ENCODE measurements at regions not wholly inside any gene's neighbourhood (a gene's known extent, or its start where the extent isn't known, plus 50 kb on each side); places are given as distances from the start of the nearest gene placed in this dataset.

DNA sequence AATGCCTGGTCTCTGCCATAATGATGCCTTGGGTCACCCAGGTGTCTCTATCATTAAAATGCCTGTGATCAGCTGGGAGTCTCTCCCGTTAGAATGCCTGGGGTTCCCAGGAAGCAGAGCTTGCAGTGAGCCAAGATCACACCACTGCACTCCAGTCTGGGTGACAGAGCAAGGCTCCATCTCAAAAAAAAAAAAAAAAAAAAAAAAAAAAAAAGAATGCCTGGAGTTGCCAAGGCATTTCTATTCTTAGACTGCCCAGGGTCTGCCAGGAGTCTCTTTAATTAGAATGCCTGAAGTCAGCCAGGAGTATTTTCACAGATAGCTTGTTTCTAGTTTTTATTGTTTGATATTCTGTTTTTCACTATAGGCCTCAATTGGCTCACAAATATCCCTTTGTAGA, 1552.5 kb downstream of the UQCRFS1 start:
- H3K4me1 ChIP-seq (ENCODE audit: insufficient read depth, low read length): no peaks in the 10 kb centered on the region
- no peak overlapping the region for H2BK20ac ChIP-seq (ENCODE audit: low read depth, low read length, poor library complexity, severe bottlenecking)
- Mint-ChIP-seq H3K4me1 (no peaks in the 10 kb centered on the region), H3K36me3 (ENCODE audit: insufficient read depth in 1 of 3, low read depth in 3 of 3) (peaks cover 0 to 15% (median 6%) of the 10 kb centered on the region in 3 experiments; a peak in 4 of 7 replicates), H3K27ac (no peak overlapping the region), H3K4me3 (no peak overlapping the region), H3K9me3 (peaks cover 79 to 82% of the 10 kb centered on the region in 2 experiments), H3K27me3 (ENCODE audit: low read depth) (peaks cover 5% of the 10 kb centered on the region)
- WGBS (ENCODE audit: extremely low coverage, insufficient read length, low lambda C conversion rate): no CpG with 5 or more reads among the region's 1 CpG
- TF ChIP-seq, protein P1, sequence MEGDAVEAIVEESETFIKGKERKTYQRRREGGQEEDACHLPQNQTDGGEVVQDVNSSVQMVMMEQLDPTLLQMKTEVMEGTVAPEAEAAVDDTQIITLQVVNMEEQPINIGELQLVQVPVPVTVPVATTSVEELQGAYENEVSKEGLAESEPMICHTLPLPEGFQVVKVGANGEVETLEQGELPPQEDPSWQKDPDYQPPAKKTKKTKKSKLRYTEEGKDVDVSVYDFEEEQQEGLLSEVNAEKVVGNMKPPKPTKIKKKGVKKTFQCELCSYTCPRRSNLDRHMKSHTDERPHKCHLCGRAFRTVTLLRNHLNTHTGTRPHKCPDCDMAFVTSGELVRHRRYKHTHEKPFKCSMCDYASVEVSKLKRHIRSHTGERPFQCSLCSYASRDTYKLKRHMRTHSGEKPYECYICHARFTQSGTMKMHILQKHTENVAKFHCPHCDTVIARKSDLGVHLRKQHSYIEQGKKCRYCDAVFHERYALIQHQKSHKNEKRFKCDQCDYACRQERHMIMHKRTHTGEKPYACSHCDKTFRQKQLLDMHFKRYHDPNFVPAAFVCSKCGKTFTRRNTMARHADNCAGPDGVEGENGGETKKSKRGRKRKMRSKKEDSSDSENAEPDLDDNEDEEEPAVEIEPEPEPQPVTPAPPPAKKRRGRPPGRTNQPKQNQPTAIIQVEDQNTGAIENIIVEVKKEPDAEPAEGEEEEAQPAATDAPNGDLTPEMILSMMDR (conservative IDR thresholded peaks at IDR 0.05): no peak
- H2BK120ac ChIP-seq (ENCODE audit: low read depth, low read length, poor library complexity, severe bottlenecking): no peak overlapping the region
- no peak overlapping the region for H3K18ac ChIP-seq (ENCODE audit: insufficient read length, low read depth, low read length)
- H2BK12ac ChIP-seq (ENCODE audit: insufficient read length, low read depth, low read length): no peak overlapping the region
- H3T11ph ChIP-seq (ENCODE audit: low read length): no peak overlapping the region
- H3K56ac ChIP-seq (ENCODE audit: insufficient read length, low read depth, low read length): no peak overlapping the region
- no peak overlapping the region for H4K5ac ChIP-seq (ENCODE audit: insufficient read length, low read depth, low read length)
- H3K4ac ChIP-seq (ENCODE audit: low read depth, low read length): no peak overlapping the region
- H3K4me2 ChIP-seq (ENCODE audit: insufficient read depth, insufficient read length, low read length): no peak overlapping the region
- no peaks in the 10 kb centered on the region for H3K27me3 ChIP-seq (ENCODE audit: insufficient read depth, low read length)
- no peak overlapping the region for H3K23ac ChIP-seq (ENCODE audit: insufficient read length, low read depth, low read length)
- no peak overlapping the region for H2AFZ ChIP-seq (ENCODE audit: low read length)
- H2BK5ac ChIP-seq (ENCODE audit: insufficient read length, low read length): no peak overlapping the region
- H2AK5ac ChIP-seq (ENCODE audit: insufficient read length, low read length): no peak overlapping the region
- no peak for DNase-seq
- no peaks in the 10 kb centered on the region for H3K79me1 ChIP-seq (ENCODE audit: insufficient read depth, low read depth, low read length, poor library complexity, severe bottlenecking)
- H3K23me2 ChIP-seq (ENCODE audit: insufficient read length, low read depth, low read length, poor library complexity, severe bottlenecking): no peaks in the 10 kb centered on the region
- no peak overlapping the region for H3K9ac ChIP-seq (ENCODE audit: extremely low read depth, insufficient read length, low read length)
- no peak overlapping the region for H3K14ac ChIP-seq (ENCODE audit: insufficient read depth, low read length)
- H2BK15ac ChIP-seq (ENCODE audit: low read depth, low read length): no peak overlapping the region
- no peak overlapping the region for H4K8ac ChIP-seq (replicated peaks; ENCODE audit: insufficient read length, low read depth, low read length)
- H3K9me3 ChIP-seq (ENCODE audit: control insufficient read depth, low read depth, low read length): peaks cover 78% of the 10 kb centered on the region
- H3K27ac ChIP-seq (ENCODE audit: insufficient read length, low read depth, low read length): no peak overlapping the region
- H3K79me2 ChIP-seq (ENCODE audit: insufficient read depth, low read length): no peaks in the 10 kb centered on the region
- no peaks in the 10 kb centered on the region for H4K20me1 ChIP-seq (ENCODE audit: control insufficient read depth, insufficient read depth, insufficient read length)
- H4K91ac ChIP-seq (ENCODE audit: insufficient read length, low read depth, low read length): no peak overlapping the region
